ENCODE measurements at regions not wholly inside any gene's neighbourhood (a gene's known extent, or its start where the extent isn't known, plus 50 kb on each side); places are given as distances from the start of the nearest gene placed in this dataset.

- TF ChIP-seq CTCF (IDR thresholded peaks at IDR 0.05) (no peak), POLR2A (IDR thresholded peaks at IDR 0.05) (no peak)
Observed at GRCh38 chr4:120617171-120617570, 305.4 kb downstream of the PRDM5 start.

Measured in right lobe of liver (tissue), 4 donors.